NCI-H1436 treated with DMSO at 0.1 percent for 48 hours (cell line): ENCODE measurements at regions not wholly inside any gene's neighbourhood (a gene's known extent, or its start where the extent isn't known, plus 50 kb on each side); places are given as distances from the start of the nearest gene placed in this dataset.

Experiments
- DNase-seq: peaks from one replicate; lab custom pipeline; 2025; lab: John Stamatoyannopoulos, UW

DNA sequence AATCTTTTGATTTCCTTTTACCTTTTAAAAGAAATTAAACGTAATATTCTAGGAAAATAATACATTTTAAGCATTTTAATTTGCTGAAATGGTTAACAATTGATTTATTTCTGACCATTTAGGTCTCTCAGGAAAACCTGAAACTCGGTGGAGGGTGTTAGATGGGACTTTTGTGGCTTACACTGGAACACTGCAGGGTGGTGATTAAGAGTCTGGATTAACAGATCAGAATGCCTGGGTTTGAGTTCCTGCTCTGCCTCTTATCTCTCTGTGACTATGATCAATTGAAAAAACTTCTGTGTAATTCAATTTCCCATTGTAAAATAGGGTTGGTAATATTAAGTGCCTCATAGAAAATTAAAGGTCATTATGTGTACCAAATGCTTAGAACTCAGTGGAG lies 168.7 kb downstream of the UBE2E3 start:
- no peak for DNase-seq

DNA sequence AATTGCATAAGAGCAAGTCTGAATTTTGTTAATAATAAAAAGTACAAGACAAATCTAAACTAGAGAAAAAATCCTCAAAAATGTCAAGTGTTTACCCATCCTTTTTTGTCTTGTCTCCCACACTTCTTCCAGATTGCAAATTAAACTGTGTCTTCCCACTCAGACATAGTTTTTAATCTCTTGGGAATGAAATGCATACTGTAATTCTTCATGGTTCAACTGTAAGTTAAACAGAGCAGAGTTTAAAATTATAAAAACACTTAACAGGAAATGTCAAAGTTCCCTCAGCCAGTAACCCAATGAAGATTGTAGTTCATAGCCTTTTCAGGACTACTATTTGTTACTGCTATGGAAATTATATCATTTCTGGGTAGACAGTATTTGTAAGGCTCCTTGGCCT lies 171.8 kb downstream of the UBE2E3 start:
- no peak for DNase-seq

DNA sequence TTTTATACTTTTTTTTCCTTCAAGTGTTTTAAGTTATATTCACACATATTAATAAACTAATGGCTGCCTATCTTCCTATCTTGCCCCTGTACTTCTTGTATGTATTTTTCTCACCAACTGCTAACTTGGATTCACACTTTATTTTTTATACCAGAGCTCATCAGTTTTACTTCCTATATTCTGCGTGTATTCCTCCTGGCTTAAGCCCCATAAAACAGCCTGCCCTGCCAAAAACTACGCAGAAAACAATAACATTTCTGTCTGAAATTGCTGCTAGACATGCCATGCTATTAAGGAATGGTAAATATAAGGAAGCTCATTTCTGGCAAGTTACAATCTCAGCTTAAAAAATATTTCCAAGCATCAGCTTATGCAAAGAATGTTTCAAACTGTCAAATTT lies 172.3 kb downstream of the UBE2E3 start:
- DNase-seq: no peak

DNA sequence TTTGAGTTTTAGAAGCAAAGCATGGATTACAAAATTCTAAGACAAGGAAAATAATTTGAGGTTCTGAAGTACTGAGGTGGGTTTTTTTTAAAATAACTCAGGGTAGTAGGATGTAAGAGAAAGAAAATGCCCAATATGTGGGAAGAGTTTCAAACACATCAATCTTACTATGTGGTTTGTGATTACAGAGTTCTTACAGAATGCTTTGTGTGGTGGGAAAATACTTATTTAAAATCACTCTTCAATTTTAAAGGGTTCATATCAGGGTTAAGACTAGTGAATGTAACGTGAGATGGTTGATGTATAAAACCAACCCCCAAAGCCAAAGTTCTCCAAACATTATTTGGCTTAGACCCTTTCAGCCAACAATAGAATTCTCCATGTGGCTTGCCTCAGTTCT lies 173.5 kb downstream of the UBE2E3 start:
- DNase-seq: no peak

DNA sequence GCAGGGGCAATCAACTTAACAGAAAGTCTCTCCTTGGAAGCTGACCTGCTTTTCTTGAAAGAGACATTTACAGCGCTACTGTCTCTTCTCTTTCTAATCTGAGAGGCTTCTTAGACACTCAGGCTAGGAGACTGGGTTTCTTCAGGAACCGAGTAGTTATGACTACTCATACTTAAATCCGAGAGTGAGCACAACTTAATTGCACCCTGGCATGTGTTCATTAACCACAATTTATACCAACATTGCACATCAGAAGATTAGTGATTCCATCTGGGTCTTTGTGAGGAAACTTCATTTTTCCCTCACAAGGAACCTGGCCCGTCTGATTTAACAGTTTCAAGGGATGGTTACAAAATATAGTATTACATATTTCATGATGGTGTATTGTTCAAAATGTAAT lies 176.9 kb downstream of the UBE2E3 start:
- no peak for DNase-seq

DNA sequence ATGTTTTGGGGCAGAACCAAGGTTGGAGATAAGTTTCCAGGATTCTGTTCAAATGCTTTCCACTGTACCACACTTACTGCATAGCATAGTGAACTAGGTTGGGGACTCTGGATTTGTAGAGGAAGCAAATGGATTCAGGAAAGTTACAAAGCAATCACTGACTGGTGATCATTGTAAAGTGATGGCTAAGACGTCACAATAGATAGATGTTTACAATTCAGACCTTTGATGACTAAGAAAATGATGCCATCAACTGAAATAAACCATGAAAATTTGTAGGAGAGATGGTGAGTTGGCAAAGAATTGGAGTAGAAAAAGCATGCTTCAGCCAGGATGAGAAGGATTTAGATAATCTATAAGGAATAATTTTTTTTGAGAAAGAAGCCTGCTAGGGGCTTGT lies 178.0 kb downstream of the UBE2E3 start:
- DNase-seq: no peak

DNA sequence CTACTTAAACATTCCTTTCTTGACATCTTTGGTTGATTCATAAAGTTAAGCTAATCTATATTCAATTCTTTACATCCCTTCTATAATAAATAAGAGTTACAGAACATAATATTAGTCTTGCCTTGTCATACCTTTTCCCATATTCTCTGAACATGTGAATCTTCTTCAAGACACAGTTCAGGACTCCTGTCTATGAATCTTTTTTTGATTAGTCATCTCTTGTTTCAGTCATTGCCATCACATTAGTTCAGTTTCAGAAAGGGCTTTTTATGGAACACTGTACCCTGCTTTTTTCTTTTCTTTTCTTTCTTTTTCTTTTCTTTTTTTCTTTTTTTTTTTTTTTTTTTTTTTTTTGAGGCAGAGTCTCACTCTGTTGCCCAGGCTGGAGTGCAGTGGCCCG lies 181.2 kb downstream of the UBE2E3 start:
- no peak for DNase-seq

DNA sequence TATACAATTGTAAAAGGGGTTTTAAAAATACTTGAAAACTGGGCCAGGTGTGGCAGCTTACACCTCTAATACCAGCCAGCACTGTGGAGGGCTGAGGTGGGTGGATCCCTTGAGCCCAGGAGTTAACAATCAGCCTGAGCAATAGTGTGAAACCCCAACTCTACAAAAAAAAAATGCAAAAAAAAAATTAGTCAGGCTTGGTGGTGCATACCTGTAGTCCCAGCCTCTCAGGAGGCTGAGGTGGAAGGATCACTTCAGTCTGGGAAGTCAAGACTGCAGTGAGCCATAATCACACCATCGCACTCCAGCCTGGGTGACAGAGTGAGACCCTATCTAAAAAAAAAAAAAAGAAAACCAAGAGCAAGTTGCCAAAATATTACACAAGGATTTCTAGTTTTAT lies 182.7 kb downstream of the UBE2E3 start:
- no peak for DNase-seq

DNA sequence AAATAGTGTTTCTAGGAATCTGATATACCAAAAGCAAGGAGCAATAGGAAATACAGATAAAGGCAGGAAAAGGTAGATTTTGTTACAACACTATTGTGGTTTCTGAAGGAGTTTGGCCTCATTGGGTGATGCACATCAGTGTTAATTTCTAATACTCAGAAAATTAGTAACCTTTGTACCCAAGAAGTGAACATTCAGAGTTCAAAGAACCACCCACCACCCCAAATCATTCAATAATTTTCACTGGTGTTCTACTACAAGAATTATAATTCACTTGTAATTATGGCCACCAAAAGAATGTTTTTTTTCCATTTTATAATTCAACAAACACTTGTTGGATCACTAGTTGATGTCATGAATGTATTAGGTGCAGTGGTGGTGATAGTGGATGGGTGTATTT lies 183.3 kb downstream of the UBE2E3 start:
- no peak for DNase-seq

DNA sequence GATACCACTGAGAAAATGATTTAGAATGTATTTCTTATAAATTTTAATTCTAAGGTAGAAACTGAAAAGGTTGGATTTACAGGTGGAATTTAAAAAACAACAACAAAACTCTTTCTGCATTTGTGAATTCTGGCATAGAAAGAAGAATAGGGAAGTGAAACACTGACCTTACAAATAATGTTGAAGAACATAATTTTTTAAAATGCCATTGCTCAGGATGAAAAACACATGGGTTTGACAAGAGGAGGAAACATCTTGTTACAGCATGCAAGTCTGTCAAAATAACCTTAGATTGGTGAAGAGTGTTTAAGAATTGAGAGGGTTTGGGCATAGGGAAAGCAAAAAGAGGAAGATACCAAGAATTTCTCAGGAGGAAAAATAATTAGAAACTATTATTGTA lies 184.3 kb downstream of the UBE2E3 start:
- DNase-seq: no peak

DNA sequence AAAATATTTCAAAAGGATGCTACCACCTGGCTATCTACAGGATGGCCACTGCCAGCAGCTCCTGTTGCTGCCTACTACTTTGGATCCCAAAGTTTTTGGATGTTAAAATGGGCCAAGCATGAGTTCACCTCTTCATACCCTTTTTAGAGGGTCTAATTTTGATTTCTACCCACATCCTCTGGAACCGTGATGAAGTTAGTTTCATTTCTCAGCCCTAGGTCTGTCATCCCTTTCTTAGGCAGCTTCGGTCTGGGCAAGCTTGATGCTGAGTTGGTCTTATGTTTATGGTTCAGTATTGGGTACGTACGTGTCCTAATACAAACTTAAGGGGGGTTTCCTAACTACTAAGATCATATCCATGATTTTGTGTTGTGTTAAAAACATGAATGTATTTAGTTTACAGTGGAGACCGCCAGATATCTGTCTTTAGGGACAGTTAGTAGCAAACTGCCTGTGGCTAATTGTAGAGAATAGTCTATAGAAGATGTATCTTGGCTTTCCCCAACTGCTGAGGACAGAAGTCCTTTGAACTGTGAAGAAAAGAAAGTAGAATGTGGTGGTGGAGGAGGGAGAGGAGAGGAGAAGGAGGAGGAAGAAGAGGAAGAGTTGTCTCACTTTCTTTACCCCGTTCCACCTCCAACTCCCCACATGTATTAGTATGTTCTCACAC lies 184.9 kb downstream of the UBE2E3 start:
- no peak for DNase-seq

DNA sequence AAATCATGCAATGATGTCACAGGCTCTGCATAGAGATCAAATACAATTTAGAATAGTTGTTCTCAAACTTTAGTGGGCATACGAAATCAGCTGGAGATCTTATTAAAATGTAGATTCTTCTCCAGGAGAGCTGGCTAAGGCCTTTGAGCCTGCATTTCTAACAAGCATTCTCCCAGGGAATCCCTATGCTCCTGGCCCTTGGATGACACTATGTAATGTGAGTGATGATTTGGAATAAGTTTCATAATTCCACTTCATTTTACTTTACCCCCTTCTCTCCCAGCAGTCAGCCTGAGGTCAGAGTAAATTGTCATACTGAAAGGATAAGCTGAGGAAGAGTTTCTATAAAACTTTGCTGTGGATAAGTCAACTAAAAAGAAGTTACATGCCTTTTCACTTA lies 189.1 kb downstream of the UBE2E3 start:
- DNase-seq: no peak

DNA sequence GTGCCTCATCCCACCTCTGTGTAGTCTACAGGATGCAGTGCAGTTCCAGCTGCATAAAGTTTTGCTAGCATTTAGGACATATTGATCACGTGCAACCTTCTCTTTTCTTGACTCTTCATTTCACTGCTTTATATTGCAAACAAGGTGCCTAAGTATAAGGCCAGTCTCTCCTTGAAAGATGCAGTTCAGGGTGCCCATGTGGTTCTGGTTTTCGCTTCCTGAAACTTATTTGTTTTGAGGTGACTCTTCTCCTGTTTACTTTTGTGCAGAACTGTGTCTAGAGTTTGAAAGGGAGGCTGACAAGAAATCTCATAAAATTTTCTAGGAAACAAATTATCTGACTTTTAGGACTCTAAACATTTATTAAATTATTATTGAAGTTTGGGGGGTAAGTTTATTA lies 189.9 kb downstream of the UBE2E3 start:
- DNase-seq: no peak

DNA sequence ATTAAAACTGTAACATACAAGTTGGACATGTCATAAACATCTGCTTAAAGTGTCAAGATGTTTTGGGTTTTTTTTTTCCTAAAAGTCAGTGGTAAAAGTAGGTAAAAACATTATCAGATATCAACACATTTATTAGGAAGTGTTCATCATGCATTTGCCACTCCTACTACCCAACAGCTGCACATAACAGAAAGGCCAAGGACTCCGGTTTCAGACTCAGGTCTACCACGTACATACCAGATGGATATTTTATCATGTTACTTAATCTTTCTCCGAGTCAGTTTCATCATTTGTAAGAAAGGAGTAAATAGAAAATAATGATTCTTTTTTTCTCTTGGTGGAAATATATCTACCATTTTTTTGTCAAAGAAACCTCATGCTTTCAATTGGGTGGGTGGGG lies 192.3 kb downstream of the UBE2E3 start:
- DNase-seq: no peak

DNA sequence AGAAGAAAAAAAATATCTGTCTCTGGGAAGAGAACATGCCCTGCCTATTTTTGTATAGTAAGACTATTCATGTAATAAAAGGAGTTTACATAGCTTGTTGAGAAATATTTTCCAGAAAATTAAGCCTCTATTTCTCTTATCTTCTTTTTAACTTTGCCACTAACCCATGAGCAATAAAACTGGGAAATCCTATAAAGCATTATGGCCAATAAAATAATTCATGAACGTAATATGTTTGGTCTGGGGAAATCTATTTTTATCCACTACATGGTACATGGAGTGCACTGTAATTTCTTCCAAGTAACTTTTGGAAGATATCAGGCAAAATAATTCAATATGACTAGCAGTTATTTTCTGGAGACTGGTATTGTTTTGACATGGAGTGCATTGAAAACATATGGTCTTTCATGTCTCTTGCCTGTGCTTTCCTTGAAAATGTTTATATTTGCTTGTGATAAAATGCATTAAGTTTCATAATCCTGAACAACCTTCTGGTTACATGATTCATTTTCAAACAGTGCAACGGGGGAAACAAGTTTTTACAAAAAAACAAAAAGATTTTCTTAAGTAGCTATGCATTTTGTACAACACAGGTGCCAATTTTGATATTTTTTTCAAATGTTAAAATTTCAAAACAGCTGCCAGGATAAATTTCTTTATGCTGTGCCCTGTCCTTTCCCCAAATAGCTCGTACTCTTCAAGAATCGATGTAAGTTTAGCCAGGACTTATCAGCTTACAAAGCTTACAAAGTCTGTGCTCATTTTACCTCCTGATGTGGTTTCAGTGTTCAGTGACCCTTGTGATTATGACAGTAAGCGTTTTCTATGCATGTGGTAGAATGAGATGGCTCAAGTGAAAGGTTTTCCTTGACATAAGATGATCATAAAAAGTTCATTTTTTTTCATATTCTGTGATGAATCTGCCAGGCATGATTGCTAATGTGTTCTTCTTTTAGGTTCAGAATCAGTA lies 194.5 kb downstream of the UBE2E3 start:
- DNase-seq: no peak

DNA sequence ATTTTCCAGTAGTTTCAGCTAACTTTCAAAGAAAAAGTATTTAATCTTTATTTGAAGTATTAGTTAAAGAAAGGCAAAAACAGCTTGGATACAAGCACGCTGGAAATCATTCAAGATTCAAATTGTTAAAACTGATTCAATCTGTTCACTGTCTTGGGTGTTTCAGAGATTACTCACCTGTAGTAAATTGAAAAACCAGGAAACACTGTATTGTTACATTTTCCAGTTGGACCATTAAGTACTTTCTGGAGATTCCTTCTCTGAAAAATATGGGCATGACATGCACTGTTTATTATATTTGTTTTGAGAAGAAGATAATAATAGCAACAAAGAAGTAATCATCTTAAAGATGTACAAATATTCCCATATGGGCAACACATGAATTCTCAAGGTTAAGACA lies 196.1 kb downstream of the UBE2E3 start:
- no peak for DNase-seq

DNA sequence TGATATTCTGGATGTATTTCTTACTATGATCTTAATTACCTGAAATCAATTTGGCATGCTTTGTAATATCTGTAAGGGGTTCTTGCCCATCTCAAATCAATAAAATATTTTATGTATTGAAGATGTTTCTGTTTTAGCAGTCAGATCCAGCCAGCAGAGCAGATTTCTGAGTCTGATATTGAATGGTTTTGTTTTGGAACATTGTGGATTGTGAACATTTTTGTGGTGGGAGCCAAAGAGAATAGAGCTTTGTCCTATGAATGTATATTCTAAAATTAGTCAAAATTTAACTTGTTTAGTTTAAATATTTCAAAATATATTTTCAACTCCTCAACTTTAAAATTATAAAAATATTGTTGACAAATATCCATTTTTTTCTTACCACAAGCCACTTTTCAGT lies 197.0 kb downstream of the UBE2E3 start:
- DNase-seq: no peak

DNA sequence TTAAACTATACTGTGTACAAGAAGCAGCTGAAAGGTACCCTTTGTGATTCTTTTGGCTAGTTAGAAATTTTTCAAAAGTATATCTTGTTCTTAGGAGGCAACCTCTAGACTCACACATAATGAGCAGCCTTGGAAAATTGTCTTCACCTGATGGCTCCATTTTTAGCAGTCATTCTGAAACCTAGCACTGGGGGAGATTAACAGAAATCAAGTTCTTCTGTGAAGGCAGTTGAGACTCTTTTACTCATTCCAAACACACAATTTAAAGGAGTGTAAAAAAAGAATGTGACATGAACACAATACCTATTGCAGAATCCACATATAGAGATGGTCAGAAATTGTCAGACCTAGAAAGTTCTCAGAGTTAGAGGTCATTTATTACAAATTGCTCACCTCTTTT lies 197.7 kb downstream of the UBE2E3 start:
- no peak for DNase-seq

DNA sequence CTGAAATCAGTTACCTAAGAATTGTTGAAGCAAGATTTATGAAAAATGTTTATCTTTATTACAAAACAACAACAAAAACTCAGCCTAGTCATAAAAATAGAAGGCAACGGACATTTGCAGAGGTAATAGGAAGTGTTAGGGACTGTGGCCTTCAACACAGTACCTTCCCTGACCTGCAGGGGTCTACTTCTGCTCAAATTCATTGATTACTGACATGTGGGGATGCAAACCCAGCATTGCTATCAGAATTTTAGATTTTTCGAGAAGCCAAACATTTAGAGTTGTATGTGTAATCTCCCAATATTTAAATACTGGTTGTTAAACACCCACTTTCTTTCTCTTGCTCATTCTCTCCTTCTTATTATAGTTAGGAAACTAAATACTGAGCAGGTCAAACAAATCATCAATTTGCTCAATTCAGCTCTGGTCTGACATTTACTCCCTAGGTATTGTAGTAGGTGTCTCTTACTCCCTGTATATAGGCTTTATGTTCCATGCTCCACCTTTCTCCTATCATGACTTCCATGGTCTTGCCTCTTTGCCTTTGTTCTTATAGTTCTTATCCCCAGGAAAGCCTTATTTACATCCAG lies 198.5 kb downstream of the UBE2E3 start:
- no peak for DNase-seq

DNA sequence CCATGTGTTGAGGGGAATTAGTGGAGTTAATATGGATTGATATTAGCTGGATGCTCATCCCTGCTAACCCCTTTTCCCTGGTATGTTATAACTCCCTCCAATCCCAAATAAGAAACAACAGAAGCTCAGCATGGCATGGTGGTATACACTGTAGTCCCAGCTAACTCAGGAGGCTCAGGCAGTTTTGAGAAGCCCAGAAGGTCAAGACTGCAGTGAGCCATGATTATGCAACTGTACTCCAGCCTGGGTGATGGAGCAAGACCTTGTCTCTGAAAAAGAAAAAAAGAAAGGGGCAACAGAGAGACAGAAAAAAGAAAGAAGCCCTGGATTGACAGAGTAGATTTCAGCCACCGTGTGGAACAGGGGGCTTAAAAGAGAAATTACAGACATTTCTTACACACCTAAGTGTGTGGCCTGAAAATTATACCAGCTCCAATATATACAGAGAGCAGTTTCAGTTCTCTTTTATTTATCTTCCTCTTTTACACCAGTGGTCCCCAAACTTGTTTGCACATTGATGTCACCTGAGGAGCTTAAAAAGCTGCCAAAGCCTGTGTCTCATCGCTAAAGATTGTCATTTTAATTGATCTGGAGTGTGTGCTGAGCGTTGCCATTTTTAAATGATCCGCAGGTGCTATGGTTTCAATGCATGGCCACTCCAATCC lies 203.6 kb downstream of the UBE2E3 start:
- no peak for DNase-seq

DNA sequence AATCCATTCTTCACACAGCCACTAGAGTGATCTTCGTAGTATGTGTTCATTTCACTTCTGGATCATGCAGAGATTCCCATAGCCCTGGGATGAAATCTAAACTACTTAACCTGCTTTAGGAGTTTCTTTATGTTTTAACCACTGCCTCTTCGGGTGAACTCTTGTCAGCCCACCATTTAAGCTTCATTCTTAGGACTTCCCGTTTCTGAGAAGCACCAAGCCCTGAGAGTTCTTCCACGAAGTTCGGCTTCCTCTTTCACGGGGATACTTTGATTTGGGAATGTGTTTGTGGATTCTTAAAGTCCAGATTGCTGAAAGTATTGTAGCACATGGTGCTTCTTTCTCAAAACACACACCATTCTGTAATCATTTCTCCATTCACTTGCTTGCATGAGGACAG lies 205.0 kb downstream of the UBE2E3 start:
- DNase-seq: no peak

DNA sequence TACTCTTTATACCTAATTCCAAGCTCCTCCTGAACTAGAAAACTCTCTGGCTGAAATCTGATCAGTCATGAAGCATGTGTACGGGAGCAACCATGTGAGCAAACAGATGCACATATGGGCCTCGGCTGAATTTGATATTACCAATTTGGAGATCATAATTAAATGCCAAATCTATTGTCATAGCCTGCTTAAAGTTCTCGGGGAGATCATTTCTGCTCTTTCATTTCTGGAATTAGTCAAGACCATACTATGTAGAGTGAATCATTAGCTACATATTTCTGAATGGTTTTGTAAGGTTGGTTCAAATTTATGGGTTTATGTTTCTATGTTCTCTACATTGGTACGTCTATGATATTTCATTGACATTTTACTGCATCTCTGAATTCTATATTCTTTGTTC lies 205.5 kb downstream of the UBE2E3 start:
- DNase-seq: no peak

DNA sequence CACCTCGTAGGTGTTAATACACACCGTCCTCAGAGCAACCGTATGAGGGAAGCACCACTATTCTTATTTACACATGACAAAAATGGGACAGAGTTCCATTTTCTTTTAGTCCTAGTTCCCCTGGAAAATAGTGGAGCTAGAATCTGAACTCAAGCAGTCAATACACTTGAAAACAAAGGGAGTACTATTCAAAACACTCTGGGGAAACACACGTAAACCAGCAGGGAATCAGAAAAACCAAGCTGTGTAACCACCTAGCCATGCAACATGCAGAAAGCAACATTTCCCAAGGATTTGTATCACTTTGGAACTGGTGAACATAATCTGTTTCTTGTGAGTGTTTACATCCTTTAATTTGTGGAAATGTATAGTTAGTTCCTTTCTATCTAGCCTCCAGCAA lies 208.2 kb downstream of the UBE2E3 start:
- DNase-seq: no peak
